HG03565 (cell line): ENCODE measurements at regions not wholly inside any gene's neighbourhood (a gene's known extent, or its start where the extent isn't known, plus 50 kb on each side); places are given as distances from the start of the nearest gene placed in this dataset.

ENCODE experiments used
- ATAC-seq: cut with Tn5 transposase; IDR thresholded peaks from one replicate; pipeline ENCODE4 v1.9.1; 2021; ENCODE audit warnings: mild to moderate bottlenecking, moderate library complexity; ENCODE audit not compliant: unreplicated experiment

- no peak for ATAC-seq
These were observed 128.1 kb downstream of the TEX29 start for GRCh38 chr13:111448504-111448903.

DNA sequence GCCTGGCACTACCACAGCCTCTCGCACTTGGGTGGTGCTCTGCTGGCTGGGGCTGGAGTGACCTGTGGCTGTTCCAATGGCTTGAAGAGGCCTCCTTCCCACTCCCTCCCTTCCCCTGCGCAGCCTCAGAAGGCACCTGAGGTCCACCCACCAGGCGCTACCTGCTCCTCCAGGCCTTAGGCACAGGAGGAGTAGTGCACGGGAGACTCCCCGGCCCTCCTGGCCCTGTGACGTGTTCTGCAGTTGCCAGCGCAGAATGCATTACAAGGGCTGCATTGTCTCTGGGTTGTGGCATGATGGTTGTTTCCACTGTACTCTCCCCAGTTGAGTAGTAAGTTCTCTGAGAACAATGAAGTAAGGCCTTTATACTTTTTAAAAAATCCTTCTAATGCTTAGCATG is 128.6 kb downstream of the TEX29 start:
- no peak for ATAC-seq

DNA sequence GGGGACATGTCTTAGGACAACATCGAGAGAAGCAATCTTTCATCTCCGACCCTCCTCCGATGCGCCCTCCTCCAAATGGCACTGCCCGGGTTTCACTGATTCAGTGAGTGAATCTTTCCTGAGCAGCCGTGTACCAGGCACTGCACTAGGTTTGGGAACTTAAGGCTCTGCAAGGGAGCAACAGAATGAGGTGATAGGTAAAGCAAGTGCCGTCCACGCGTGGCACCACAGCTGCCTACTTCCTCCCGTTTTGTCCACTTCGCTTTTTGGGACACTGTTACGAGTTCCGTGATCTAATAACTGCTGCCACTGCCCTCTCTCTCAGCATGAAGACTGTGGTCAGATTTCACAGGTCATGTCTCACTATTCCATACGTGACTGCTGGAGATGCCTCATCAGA is 131.0 kb downstream of the TEX29 start:
- ATAC-seq, result no peak

DNA sequence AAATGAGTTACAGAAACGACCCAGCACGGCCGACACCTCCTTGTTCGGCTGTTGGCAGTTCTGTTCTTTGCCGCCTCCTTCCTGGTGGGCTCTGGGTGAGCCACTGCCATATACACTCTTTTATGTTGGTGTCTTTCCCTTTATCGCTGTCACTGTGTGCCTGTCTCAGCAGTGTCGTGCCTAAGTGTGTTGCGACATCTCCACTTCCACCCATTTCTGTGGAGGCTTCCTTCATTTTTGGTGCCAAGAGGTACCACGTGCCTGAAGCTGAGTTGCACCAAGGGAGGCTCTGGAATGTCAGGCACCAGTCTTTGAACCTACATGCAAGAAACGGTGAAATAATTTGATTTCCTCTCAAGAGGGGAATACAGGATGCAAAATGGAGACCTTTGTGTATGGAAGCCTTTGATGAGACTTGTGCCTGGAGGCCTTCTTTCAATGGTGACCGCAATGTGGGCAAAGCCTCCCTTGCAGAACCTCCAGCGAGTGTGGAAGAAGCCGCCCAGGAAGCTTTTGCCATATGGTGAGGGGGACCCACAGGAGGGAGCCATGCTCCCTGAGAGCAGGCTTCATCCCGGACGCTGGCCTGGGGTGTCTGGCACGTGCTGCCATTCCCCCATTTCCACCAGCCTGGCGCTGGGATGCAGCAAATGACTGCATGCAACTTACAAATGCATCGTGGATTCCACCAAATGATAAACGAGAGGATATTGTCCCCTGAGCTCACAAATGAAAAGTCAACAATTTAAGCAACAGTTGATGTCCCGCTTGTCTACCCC is 136.2 kb downstream of the TEX29 start:
- ATAC-seq, result no peak

DNA sequence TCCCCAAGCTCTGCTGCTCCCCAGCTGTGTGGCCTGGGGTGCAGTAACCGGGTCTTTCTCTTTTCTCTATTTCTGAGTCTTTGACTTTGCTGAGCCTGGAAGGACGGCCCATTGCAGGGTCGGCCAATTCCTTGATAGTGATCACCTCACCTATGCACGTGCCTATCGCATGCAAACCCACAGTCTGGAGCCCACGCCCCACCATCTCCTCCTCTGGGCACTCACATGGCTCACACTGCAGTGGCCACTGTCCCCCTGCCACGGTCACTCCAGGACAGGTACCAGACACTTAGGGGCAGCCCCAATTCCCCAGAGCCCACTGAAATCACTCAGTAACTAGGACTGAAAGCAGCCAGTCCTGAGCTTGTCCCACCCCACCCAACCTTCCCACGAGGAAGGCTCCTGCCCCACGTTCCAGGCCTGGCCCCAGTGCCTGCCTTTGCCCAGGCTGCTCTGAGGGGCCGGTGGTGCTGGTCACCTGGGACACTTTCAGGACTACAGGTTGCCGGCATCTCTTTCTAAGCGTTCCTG is 137.6 kb downstream of the TEX29 start:
- ATAC-seq, result no peak

GRCh38 chr13:111458739-111459138 is 138.3 kb downstream of the TEX29 start:
- no peak for ATAC-seq

- no peak for ATAC-seq
These were observed 139.5 kb downstream of the TEX29 start for GRCh38 chr13:111459803-111460547.

GRCh38 chr13:111460548-111461444 is 140.4 kb downstream of the TEX29 start:
- ATAC-seq, result no peak

- ATAC-seq, result no peak
These were observed 141.2 kb downstream of the TEX29 start for GRCh38 chr13:111461445-111462149.

- no peak for ATAC-seq
These were observed 141.9 kb downstream of the TEX29 start for GRCh38 chr13:111462221-111462764.

DNA sequence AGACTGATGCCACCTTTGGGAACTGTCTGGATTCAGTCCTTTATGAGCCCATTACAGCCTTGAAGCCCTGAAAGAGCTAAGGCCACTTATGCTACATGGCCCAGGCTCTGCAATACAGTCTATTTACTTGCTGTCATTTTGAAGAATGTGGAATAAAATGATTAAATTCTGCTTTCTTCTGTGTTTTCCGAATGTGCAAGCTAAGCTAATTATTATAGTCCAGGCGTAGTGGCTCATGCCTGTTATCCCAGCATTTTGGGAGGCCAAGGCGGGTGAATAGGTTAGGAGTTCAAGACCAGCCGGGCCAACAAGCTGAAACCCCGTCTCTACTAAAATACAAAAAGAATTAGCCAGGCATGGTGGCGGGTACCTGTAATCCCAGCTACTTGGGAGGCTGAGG is 142.5 kb downstream of the TEX29 start:
- ATAC-seq, result no peak

GRCh38 chr13:111467111-111467890 is 146.9 kb downstream of the TEX29 start:
- ATAC-seq, result no peak

DNA sequence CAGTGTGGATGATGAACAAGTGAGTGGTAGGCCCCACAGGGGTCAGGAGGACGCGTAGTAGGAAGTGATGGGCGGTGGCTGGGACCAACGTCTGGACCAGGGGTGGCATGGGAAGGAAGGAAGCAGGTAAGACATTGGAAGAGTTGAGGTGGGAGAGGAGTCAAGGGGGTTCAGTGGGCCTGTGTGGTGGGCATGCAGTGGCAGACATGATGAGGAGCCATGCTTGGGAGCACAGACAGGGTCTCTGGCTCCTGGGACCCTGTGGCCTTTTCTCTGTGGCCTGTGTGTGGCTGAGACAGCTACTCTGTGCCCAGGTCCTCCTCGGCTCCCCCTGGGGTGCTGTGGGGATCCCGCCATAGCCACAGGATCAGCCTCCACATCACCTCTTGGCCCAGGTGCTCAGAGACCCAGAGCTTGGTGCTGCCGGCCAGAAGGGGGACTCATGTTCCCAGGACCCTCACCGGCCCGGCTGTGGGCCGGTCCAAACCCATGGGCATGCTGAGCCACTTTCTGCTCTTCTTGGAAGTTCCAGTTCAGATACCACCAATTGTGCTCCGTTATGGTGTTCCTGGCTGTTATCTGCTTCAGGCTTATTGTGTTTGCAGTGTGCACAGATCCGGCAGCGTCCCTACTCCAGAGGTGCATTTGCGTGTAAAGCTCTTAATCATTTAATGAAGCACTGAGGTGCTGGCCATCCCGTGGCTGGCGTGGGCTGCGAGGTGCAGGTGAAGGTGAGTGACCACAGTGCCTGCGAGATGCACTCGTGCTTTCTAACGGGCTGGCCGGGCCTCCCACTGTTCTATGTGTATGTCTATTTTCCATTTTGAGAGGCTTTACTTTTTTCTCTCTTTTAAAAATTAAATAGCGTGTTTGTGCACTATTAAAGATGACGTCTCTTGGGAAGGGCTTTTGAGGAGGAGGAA is 147.9 kb downstream of the TEX29 start:
- ATAC-seq, result no peak

GRCh38 chr13:111469450-111469849 is 149.0 kb downstream of the TEX29 start:
- ATAC-seq, result no peak

DNA sequence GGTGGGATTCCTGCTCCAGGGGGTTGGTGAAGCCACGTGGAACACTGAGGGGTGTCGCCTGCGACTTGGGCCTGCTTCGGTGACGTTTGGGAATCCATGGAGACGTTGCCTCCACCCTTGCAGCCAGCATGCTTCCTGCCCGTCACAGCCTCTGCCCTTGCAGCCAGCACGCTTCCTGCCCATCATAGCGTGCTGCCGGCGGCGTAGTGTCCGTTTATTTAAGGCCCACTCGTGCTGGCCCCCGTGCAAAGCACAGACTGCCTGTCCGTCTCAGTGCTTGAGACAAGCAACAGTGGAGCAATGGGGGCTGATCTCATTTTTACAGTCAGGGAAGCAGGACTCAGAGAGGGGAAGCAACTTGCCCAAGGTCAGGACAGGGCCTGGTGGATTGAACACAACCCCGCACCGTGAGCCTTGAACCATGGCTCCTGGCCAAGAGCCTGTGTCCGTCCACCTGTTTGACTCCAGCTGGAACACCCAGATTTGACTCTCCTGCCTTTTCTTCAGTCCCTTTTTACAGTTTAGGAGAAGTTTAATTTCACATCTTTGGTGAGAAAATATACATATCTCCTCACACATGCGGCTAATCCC is 149.6 kb downstream of the TEX29 start:
- ATAC-seq, result no peak

- ATAC-seq, result no peak
These were observed 150.5 kb downstream of the TEX29 start for GRCh38 chr13:111470933-111471332.

DNA sequence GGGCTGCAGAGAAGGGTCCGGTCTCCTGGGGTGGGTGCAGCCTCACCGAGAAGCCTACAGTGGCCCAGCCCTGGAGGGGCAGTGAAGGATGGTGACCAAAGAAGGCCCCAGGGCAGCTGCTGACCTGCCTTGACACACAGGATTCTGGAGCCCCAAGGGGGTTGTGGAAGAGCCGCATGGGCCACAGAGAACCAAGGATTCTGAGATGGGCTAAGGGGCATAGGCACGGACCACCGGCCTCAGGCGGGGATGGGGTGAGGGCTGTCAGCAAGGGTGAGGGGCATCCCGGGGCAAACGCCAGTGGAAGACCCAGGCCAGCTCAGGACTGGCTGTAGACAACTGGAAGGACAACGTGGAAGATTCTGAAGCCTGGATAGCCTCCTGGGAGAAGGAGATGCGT is 151.6 kb downstream of the TEX29 start:
- ATAC-seq, result no peak
